NCI-H774 (cell line): ENCODE measurements at regions not wholly inside any gene's neighbourhood (a gene's known extent, or its start where the extent isn't known, plus 50 kb on each side); places are given as distances from the start of the nearest gene placed in this dataset.
"Not testable (repeated sequence)": the region's sequence is repeated elsewhere in the genome, so short reads cannot be mapped to it uniquely, and the experiment has no call there.

Source experiments
- DNase-seq: peaks from one replicate; lab custom pipeline; 2025; lab: John Stamatoyannopoulos, UW

GRCh38 chr3:65303431-65303830 lies 615.6 kb upstream of the ADAMTS9 start:
- no peak for DNase-seq

GRCh38 chr3:65291448-65292125 lies 603.8 kb upstream of the ADAMTS9 start:
- no peak for DNase-seq

GRCh38 chr3:65288776-65289175 lies 601.0 kb upstream of the ADAMTS9 start:
- DNase-seq = no peak

- no peak for DNase-seq
Observed at GRCh38 chr3:65285956-65286355, 598.2 kb upstream of the ADAMTS9 start.

- no peak for DNase-seq
Observed at GRCh38 chr3:65284961-65285360, 597.2 kb upstream of the ADAMTS9 start.

GRCh38 chr3:65284546-65284945 lies 596.7 kb upstream of the ADAMTS9 start:
- no peak for DNase-seq

GRCh38 chr3:65279225-65279782 lies 591.5 kb upstream of the ADAMTS9 start:
- DNase-seq = no peak

- no peak for DNase-seq
Observed at GRCh38 chr3:65277798-65278197, 590.0 kb upstream of the ADAMTS9 start.

- DNase-seq = no peak
Observed at GRCh38 chr3:65276551-65276950, 588.8 kb upstream of the ADAMTS9 start.

GRCh38 chr3:65268426-65268825 lies 580.6 kb upstream of the ADAMTS9 start:
- DNase-seq = no peak

GRCh38 chr3:65265942-65266590 lies 578.3 kb upstream of the ADAMTS9 start:
- DNase-seq = no peak

- no peak for DNase-seq
Observed at GRCh38 chr3:65265511-65265910, 577.7 kb upstream of the ADAMTS9 start.

GRCh38 chr3:65262548-65262947 lies 574.7 kb upstream of the ADAMTS9 start:
- no peak for DNase-seq

GRCh38 chr3:65259946-65260345 lies 572.1 kb upstream of the ADAMTS9 start:
- no peak for DNase-seq

- not testable (repeated sequence) for DNase-seq
Observed at GRCh38 chr3:65252914-65253313, 565.1 kb upstream of the ADAMTS9 start.

- no peak for DNase-seq
Observed at GRCh38 chr3:65252266-65252665, 564.5 kb upstream of the ADAMTS9 start.

- DNase-seq = no peak
Observed at GRCh38 chr3:65251375-65251774, 563.6 kb upstream of the ADAMTS9 start.

GRCh38 chr3:65246561-65246960 lies 558.8 kb upstream of the ADAMTS9 start:
- DNase-seq = no peak

GRCh38 chr3:65245133-65246063 lies 557.6 kb upstream of the ADAMTS9 start:
- no peak for DNase-seq

- no peak for DNase-seq
Observed at GRCh38 chr3:65240366-65240765, 552.6 kb upstream of the ADAMTS9 start.

GRCh38 chr3:65238652-65239051 lies 550.9 kb upstream of the ADAMTS9 start:
- DNase-seq = no peak

- DNase-seq = no peak
Observed at GRCh38 chr3:65234499-65234898, 546.7 kb upstream of the ADAMTS9 start.
